GM04503 (cell line): ENCODE measurements at regions not wholly inside any gene's neighbourhood (a gene's known extent, or its start where the extent isn't known, plus 50 kb on each side); places are given as distances from the start of the nearest gene placed in this dataset.

Source experiments
- DNase-seq: peaks from one replicate; pipeline ENCODE4 v3.0.0-alpha.2; 2012; ENCODE audit warnings: low read depth

DNA sequence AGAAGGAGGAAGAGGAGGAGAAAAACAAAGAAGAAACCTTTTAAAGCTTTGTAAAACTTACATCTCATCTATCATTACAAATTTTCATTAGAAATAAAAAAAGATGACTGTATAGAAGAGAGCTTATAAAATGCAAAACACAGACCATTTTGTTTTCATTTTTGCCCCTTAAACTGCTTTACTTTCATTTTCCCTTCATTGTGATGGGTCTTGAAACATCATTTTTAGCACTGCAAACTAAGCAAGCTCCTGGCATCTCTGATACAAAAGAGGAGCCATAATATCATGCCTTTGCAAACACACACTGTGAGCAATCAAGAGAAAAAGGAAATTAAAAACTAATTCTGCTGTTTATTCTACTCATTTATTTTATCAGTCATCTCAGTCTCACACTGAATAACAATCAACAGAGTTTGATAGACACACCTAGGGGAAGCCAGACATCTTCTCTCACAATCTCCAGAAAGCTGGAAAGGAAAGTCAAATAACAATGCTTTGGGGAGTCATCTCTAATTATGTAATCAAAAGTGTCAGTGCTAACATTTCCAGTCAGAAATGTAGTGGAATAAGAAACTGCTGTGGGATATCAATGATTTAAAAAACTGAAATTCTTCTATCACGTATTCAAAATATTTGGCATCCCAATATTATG, 467.7 kb upstream of the FAT3 start:
- no peak for DNase-seq

DNA sequence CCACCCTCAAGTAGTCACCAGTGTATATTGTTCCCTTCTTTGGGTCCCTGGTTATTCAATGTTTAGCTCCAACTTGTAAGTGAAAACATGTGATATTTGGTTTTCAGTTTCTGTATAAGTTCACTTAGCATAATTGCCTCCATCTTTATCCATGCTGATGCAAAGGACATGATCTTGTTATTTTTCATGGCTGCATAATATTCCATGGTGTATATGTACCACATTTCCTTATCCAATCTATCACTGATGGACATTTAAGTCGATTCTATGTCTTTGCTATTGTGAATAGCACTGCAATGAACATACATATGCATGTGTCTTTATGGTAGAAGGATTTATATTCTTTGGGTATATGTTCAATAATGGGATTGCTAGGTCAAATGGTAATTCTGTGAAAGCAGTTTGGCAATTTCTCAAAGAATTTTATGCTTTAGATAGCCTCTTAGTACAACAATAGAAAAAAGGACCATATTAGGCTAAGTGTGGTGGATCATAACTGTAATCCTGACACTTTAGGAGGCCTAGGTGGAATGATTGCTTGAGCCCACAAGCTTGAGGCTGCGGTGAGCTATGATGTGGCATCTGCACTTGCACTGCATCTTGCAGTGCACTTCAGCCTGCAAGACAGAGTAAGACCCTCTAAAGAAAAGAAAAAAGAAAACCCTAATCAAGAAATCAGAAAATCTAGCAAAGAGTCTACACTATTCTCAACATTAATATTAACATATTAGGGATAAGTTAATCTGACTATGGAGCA, 468.5 kb upstream of the FAT3 start:
- DNase-seq = no peak

DNA sequence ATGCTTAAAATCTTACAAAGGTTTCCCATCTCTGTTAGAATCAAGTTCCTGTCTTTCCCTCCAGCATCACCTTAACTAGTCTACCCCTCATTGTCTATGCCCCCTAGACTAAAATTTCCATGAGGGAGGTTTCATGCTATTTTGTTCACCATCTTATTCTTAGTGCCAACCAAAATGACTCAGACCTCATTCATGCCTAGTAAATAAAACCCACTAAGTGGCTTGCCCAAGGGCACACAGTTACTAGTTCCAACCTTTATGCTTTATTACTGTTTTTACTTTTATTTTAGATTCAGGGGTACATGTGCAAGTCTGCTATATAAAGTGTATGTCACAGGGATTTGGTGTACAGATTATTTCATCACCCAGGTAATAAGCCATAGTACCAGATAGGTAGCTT, 469.1 kb upstream of the FAT3 start:
- no peak for DNase-seq

DNA sequence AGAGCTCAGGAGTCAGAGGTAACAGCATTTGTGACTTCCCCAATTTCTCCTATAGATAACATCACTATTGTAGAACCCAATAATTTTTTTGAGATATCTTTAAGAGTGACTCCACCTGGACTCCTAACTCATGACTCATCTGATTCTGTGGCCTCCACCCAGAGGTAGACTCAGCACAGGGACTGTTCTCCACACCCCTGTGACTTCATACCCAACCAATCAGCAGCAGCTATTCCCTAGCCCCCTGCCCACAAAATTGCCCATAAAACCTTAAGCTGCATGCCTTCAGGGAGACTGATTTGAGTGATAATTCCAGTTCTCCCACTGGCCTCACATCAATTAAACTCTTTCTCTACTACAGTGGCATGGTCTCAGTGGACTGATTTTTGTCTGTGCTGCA, 475.4 kb upstream of the FAT3 start:
- no peak for DNase-seq

DNA sequence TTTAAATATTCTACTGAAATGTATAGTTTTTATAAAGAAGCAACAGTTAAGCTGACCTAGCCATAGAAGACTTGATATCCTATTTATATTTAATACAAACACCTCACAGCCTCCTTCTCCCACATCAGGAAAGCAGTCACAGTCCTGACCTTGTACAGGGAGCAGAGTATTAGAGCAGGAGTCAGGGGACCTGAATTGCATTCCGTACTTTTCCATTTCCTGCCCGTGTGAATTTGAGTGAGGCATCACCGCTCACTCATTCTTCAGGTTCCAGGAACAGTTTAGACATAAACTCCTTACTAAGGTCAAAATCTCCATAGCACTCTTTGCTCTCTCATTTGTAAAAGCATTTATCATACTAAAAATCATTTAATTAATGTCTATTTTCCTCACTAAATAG, 482.5 kb upstream of the FAT3 start:
- no peak for DNase-seq

DNA sequence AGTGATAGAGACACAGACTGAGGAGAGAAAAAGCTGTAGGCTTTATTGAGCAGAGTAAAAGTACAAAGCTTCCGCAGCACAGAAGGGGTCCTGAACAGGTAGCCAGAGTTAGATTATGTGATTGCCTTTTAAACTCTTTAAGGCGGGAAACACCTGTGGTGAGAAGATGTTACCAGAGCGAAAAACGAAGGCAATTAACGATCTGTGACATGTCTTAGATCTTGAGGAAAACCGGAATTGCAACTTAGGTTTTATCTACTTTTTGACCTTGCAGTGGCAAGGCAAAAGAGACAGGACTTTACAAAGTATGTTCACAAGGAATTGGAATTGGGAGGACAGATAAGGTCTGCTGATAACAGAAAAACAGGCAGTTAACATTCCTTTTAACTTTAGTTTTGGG, 493.6 kb upstream of the FAT3 start:
- DNase-seq = no peak

DNA sequence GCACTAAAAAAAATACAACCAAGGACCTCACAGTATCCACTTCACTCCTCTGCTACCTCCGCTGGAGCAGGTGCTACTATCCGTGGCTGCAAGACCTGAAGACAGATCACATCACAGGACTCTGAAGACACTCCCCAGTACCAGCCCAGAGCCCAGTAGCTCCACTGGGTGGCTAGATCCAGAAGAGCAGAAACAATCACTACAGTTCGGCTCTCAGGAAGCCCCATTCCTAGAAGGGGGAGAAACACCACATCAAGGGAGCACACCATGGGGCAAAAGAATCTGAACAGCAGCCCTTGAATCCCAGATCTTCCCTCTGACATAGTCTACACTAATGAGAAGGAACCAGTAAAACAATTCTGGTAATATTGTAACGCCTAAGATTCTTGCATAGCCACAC, 494.0 kb upstream of the FAT3 start:
- no peak for DNase-seq

DNA sequence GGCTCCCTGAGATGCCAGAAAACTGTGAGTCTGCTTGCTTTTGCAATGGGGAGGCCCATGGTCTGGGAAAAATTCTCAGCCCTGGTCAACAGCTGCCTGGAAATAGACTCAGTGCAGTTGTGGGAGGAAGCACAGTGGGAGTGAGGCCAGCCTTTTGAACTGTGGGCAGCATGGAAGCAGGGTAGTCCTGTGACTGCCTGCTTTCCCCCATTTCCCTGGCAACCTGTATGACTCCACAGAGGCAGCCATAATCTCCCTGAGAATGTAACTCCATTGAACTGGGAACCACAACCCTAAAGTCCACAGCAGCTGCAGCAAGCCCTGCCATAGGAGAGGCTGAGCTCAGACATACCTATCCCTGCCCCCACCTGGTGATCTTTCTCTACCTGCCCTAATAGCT, 494.6 kb upstream of the FAT3 start:
- DNase-seq = no peak

DNA sequence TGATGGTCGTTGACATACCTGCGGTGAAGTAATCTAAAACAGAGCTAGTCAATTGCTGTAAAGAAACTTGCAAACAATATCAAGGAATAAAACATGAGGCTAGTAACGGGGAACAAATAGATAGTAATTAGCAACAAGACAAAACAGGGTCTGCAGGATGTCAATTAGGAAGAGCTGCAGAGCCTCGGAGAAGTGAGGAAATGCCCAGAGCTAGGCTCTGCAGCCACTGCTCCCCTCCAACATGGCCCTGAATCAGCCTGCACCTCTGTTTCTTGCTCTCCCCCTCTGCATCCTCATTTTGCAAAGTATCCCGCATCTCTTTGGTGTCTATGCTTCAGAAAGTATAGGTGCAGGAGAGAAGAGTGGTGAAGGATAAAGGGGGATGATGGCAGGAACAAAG, 507.4 kb upstream of the FAT3 start:
- DNase-seq = no peak

DNA sequence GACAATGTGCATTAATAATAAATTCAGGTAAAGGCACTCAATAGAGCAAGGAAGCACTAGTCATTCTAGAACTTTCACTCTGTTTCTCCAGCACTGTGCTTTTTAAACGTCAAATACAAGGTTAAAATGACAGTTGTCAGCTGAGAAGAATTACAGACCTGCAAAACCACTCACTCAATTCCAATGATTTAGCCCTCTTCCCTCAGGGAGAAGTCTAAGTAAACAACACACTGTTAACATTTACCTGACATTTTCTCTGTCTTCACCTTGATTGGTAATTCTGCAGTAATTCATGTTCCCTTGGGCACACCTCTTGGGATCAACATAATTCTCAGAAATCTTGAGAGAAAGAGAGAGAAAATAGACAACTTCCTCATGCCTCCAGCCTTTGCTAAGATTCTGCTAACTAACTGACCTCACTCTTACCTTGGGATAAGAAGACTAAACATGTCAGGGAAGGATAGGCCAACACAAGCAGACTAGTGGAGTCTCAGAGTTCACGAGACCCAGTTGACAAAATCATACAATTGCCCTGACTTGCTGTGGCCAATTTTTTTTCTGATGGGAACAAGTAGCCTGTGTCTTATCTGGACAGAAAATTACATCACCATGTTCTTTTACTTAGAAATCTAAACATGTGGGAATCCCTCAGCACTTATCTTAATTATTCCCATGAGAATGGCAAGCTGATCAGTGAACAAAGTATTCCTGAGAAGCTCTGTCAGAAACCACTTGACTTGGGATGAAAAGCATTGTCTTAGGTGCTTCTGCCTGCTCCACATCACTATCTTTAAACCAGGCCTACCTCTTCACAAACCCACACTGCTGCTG, 516.8 kb upstream of the FAT3 start:
- no peak for DNase-seq

DNA sequence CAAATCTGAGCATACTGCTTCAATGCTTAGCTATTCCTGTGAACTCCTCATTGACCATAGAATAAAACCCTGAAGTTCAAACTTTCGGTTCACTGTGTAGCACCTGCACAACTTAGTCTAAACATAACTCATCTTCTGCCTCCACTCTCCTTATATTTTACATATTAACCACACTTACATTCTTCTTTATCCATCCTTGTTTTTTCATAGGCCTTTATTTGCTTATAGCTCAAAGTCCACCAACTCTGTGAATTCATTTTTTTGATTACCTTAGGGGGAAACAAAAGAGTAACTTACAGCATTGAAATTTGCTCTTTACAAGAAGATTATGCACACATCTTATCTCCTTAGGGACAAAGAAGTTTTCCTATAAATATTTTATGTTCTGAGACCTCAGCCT, 521.6 kb upstream of the FAT3 start:
- no peak for DNase-seq

DNA sequence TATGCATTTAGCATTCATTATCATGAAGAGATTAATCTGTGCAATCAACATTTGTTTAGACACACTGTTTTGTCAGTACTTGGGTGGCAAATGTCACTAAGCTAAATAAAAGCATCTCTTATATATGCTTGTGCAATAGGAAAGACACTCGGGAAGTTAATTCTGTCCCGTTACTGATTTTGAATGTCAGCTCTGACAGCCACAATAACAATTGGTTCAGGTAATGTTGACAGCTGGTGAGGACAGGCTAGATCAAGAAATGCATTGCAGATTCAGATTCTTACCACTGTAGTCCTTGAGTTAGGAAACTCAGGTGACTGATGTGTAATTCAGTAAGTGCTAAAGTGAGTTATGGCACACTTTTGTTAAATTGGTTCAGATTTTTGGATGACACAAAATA, 523.8 kb upstream of the FAT3 start:
- no peak for DNase-seq

DNA sequence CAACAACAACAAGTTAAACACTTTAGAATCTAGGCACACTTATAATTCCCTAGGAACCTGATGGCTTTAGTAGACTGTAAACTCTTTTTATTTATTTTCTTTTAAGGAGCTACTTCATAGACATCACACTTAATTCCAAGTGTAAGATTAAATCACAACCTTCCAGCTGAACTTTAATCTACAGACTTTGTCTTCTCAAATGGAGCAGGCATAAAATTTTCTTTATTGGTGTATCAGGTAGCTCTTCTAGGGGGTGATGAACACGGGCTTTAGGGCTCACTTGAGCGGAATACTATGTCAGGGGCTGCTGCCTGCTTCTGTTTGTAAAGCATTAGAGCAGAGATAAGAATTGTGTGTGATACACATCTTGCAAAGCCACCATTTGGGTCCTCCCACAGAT, 525.8 kb upstream of the FAT3 start:
- no peak for DNase-seq

DNA sequence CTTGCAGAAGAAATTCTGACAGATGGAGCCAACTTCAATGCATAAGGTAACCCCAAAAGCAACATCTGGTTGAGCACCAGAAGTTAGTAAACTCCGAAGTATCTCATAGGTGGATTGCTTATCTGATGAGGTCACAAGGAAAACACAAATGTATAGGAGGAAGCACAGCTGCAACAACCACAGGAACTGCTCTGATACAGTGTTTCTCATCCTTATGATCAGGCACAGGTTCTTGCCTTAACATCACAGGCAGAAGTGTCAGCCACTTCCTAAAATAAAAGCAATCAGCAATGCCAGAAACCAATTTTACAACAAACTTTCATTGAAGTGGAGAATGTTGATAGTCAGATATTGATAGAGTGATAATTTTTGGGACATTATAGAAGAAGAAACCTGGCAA, 530.3 kb upstream of the FAT3 start:
- DNase-seq = no peak

DNA sequence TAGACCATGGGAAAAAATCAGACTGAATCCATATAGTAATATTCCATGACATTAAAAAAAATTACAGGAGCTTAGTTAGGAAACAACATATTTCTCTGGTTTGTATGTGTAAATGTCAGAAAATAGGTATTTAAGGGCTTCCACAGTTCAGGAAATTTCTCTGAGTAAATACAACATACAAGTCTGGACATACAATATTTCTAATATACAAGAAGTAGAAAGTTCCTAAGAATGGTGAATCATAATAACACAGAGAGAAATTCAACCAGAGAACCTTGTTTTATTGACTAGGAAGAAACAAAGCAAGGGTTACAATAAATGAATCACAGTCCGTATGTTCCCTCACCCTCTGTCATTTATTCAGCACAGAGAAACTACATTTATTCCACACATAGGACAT, 532.7 kb upstream of the FAT3 start:
- no peak for DNase-seq

DNA sequence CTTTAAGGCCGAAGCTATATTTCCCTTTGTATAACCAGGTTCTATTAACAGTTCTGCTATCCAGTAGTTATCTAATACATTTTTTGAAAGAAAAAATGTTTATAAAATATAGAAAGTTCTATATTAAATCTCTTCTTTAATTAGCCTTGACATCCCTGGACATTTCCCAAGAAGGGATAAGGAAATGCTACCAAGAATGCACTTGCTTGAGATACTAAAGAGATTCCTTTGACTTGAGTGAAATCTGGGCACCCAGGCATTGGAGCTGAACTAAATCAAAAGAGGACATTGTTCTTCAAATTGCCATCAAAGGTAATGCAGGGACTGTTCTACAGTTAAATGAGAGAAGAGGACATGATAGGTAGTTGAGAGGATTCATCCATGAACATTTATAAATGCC, 535.9 kb upstream of the FAT3 start:
- DNase-seq = no peak

DNA sequence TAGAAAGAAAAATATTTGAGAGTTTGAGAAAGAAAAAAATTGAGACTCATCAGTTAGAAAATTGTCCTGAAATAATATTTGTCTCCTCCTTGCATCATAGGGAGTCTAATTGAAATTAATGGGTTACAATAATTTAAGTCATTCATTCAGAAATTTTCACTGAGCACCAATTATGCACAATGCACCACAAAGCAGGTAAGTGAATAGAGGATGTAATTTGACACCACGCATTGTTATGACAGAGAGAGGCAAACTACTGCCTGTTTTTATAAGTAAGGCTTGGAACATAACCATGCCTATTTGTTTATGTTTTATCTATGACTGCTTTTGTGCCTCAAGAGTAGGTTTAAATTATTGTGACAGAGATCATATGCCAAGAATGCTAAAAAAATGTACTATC, 537.9 kb upstream of the FAT3 start:
- no peak for DNase-seq

DNA sequence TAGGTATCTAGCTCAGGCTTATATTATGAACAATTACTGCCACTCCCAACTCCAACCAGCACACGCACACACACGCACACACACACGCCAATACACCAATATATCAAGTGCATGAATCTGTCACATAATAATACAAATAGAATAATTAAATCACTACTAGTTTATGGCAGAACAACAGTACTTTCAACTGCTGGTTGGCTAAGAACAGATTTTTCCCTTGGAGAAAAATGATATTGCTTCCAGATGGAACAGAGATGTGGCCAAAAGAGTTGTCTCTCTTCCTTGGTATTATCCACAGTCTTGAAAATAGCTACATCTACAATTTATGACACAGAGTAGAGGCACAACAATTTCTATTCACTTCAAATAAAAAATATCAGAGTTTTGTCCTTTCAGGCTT, 538.3 kb upstream of the FAT3 start:
- DNase-seq = no peak

DNA sequence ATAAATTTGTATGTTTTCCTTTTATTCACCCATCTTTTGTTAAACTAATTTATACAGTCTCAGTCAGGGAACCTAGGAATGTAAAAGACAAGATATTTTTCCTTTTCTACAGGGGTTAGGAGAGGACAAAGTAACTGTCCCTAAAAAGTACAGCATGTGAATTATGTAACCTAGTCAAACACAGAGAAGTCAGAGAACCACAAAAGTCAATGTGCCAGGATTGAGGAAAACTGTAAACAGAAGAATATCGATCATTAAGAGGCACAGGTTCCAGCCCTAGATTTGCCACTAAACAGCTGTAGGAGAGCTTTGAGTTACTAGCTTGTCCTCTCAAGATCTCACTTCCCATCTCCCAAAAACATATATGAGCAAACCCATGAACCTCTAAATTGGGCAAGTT, 550.9 kb upstream of the FAT3 start:
- DNase-seq = no peak

DNA sequence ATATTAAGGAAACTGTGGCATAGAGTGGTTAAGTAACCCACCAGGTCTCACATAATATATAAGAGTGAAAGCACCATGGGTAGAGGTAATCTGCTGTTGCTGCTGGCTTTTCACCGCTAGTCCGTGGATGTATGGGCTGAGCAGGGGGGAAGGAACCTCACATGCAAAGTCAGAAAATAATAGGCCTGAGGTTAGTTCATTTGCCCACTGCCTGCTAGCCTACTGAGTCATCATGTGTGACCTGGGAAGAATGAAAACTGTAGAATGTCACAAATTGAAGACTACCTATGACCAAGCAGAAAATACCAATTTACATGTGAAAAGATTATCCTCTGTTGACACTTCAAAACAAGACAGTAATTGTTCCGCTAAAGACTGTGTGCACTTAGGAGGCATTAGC, 560.1 kb upstream of the FAT3 start:
- no peak for DNase-seq

DNA sequence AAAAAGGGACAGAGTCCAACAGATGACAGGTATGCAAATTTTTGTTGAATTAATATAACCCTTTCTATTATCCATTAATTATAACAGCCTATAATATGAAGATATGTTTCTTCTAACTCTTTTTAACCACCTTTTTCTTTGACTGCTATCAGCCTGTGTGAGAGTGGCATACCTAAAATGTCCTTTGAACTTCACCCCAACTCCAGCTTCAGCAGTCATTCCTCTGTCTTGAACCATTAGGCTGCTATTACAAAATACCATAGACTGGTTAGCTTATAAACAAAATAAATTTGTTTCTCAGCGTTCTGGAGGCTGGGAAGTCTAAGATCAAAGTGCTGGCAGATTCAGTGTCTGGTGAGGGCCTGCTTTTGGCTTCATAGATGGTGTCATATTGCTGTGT, 564.6 kb upstream of the FAT3 start:
- no peak for DNase-seq

DNA sequence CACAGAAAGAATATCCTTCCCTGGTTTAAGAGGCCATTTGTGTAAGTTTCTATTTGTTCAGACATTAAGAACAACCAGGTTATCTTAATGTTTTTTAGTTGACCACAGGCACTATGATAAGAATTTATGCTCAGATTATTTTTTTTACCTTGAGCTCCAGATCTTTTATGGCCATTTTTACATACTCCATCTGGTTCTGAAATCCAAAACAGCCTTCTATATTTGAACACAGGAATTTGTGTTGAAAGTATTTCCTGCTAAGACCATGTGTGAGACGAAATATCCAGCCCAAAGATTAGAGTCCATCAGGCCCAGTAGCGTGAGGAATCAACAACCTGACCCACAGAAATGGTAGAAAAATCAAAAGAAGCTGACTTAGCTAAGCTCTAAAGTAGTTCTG, 569.9 kb upstream of the FAT3 start:
- DNase-seq = no peak

DNA sequence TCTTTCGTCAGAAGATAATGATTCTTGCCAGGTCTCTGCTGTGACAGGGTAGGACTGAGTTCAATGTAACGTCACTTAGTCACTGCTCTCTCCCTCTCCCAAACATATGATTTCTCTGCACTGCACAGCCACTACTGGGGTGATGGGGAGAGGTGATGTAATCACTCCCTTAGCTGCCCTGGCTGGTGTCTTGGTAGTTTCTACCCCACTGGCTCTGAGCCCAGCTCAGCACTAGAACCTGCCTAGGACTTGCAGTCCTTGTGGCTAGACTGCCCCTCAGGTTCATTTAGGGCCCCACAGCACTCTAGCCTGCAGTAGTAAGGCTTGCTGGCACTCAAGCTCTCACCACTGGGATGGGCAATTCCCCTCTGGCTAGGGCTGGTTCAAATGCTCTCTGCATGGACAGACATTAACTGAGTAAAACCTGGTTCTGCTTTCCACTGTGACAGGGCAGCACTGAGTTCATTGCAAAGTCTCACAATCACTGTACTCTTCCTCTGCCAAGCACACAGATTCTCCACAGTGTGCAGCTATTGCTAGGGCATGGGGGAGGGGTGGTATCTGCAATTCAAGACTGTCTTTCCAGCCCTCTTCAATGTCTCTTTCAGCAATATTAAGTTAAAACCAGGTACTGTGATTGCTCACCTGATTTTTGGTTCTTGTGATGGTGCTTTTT, 571.4 kb upstream of the FAT3 start:
- DNase-seq = no peak
